HCT116 (cell line): ENCODE measurements at regions not wholly inside any gene's neighbourhood (a gene's known extent, or its start where the extent isn't known, plus 50 kb on each side); places are given as distances from the start of the nearest gene placed in this dataset.

Experiments
- ATAC-seq: fragments of 200-7000 bp; cut with Tn5 transposase; 2 replicates; pipeline ENCODE4 v1.9.1; 2020; ENCODE audit warnings: mild to moderate bottlenecking, moderate library complexity
- BruUV-seq: library from RNA; stranded (reverse); fragments of 400-500 nt; replicated peaks from 2 replicates; lab custom pipeline; 2021; lab: Mats Ljungman, UMichigan
- CTCF ChIA-PET: fragments of 300-600 bp; sonication (Branson Sonifier 250); formaldehyde crosslinking; loops from one replicate; lab custom pipeline; 2021; ENCODE audit warnings: antibody characterized with exemption; lab: Charles Lee
- POLR2A ChIA-PET: fragments of 300-600, 350-600 bp; sonication (Branson Sonifier 250); formaldehyde crosslinking; loops from one replicate; lab custom pipeline; 2021; ENCODE audit warnings: antibody characterized with exemption; lab: Charles Lee
- RAD21 ChIA-PET, 2 experiments: fragments of 300-600 bp; sonication (Branson Sonifier 250); formaldehyde crosslinking; loops; one replicate each; lab custom pipeline; 2023; ENCODE audit warnings: low total read pairs in 2 of 2; ENCODE audit not compliant: uncharacterized antibody in 2 of 2, unreplicated experiment in 2 of 2, low non-redundant PET in 1 of 2; lab: Charles Lee
- DNase-seq: peaks from one replicate; pipeline ENCODE4 v3.0.0-alpha.2; 2010; ENCODE audit warnings: low read depth, low spot score
- H2AFZ ChIP-seq: fragments of 200-600 bp; shearing (Covaris generic), sonication (generic); 2 replicates; pipeline ENCODE4 v1.6.1; 2017; ENCODE audit warnings: low read depth, mixed run types, mixed read lengths, antibody characterized with exemption, low read length; ENCODE audit not compliant: poor library complexity, severe bottlenecking
- H3K27ac ChIP-seq: 2 replicates; pipeline ENCODE4 v1.5.1; 2012; ENCODE audit warnings: low read depth, low read length
- H3K27me3 ChIP-seq: fragments of 200-600 bp; sonication (generic); 2 replicates; pipeline ENCODE4 v1.6.1; 2016; ENCODE audit warnings: mixed run types, low read length, mixed read lengths; ENCODE audit not compliant: insufficient read depth
- H3K36me3 ChIP-seq, 2 experiments: fragments of 200-500 bp in 1 of 2; fragments of 200-600 bp in 1 of 2; sonication (Bioruptor generic) in 1 of 2; sonication (generic) in 1 of 2; 2 replicates each; pipeline versions ENCODE4 v1.5.1 to v1.6.1; 2014 to 2016; ENCODE audit warnings: low read length in 2 of 2, inconsistent platforms in 1 of 2, mixed read lengths in 1 of 2, mixed run types in 1 of 2; ENCODE audit not compliant: insufficient read depth in 2 of 2, control insufficient read depth in 1 of 2
- H3K4me1 ChIP-seq, 2 experiments: fragments of 200-600 bp in 1 of 2; sonication (generic) in 1 of 2; 2 replicates each; pipeline versions ENCODE4 v1.5.1 to v1.6.1; 2012 to 2017; ENCODE audit warnings: low read length in 2 of 2, inconsistent platforms in 1 of 2, mild to moderate bottlenecking in 1 of 2, mixed read lengths in 1 of 2, mixed run types in 1 of 2, moderate library complexity in 1 of 2; ENCODE audit not compliant: insufficient read depth in 2 of 2, control insufficient read depth in 1 of 2
- H3K4me2 ChIP-seq: fragments of 200-600 bp; sonication (generic); 2 replicates; pipeline ENCODE4 v1.6.1; 2017; ENCODE audit warnings: mixed run types, low read length, mixed read lengths
- H3K4me3 ChIP-seq, 2 experiments: fragments of 200-600 bp in 1 of 2; sonication (generic) in 1 of 2; replicated peaks in 1 of 2; 2 replicates each; pipeline ENCODE4 v1.5.1; 2011 to 2016; ENCODE audit warnings: low read length in 2 of 2, control low read depth in 1 of 2, low read depth in 1 of 2, mild to moderate bottlenecking in 1 of 2, mixed read lengths in 1 of 2, mixed run types in 1 of 2
- H3K79me2 ChIP-seq: fragments of 200-600 bp; sonication (generic); 2 replicates; pipeline ENCODE4 v1.6.1; 2017; ENCODE audit warnings: mild to moderate bottlenecking, mixed run types, low read length, moderate library complexity, mixed read lengths; ENCODE audit not compliant: insufficient read depth
- H3K9ac ChIP-seq: fragments of 200-600 bp; sonication (generic); 2 replicates; pipeline ENCODE4 v1.6.1; 2016; ENCODE audit warnings: low read length, mixed read lengths
- H3K9me2 ChIP-seq: fragments of 200-600 bp; sonication (generic), shearing (Covaris generic); 2 replicates; pipeline ENCODE4 v1.6.1; 2017; ENCODE audit warnings: mixed run types, mild to moderate bottlenecking, moderate library complexity; ENCODE audit not compliant: insufficient read depth
- H3K9me3 ChIP-seq, 2 experiments: fragments of 200-500 bp in 1 of 2; fragments of 200-600 bp in 1 of 2; sonication (Bioruptor generic) in 1 of 2; sonication (generic) in 1 of 2; 2 replicates each; pipeline ENCODE4 v1.6.1; 2014 to 2017; ENCODE audit warnings: low read length in 2 of 2, mixed read lengths in 2 of 2, inconsistent platforms in 1 of 2, low read depth in 1 of 2, mild to moderate bottlenecking in 1 of 2, mixed run types in 1 of 2, moderate library complexity in 1 of 2; ENCODE audit not compliant: control insufficient read depth in 1 of 2, insufficient read depth in 1 of 2
- H4K20me1 ChIP-seq: fragments of 200-600 bp; sonication (generic), shearing (Covaris generic); 2 replicates; pipeline ENCODE4 v1.6.1; 2017; ENCODE audit warnings: mixed run types, mild to moderate bottlenecking, moderate library complexity; ENCODE audit not compliant: insufficient read depth
- CBX3 ChIP-seq: IDR thresholded peaks from 2 replicates; pipeline ENCODE4 v1.6.1; 2012; ENCODE audit warnings: low read depth
- CEBPB ChIP-seq: IDR thresholded peaks from 2 replicates; pipeline ENCODE4 v1.6.1; 2012; ENCODE audit warnings: low read depth
- EGR1 ChIP-seq: IDR thresholded peaks from 2 replicates; pipeline ENCODE4 v1.6.1; 2012; ENCODE audit warnings: low read depth
- EZH2 ChIP-seq: fragments of 200-600 bp; sonication (generic); IDR thresholded peaks from 2 replicates; pipeline ENCODE4 v1.6.1; 2017; ENCODE audit warnings: antibody characterized with exemption, mixed run types
- EZH2phosphoT487 ChIP-seq: fragments of 200-600 bp; IDR thresholded peaks from 2 replicates; pipeline ENCODE4 v1.6.1; 2018; ENCODE audit warnings: antibody characterized with exemption, borderline replicate concordance
- FOSL1 ChIP-seq: IDR thresholded peaks from 2 replicates; pipeline ENCODE4 v1.6.1; 2012; ENCODE audit warnings: low read depth
- POLR2A ChIP-seq: IDR thresholded peaks from 2 replicates; pipeline ENCODE4 v1.7.0; 2011; ENCODE audit warnings: borderline replicate concordance; ENCODE audit not compliant: insufficient read depth, insufficient read length; ENCODE audit errors: extremely low read depth
- POLR2AphosphoS5 ChIP-seq: IDR thresholded peaks from 2 replicates; pipeline ENCODE4 v1.6.1; 2011; ENCODE audit warnings: mild to moderate bottlenecking, low read depth, low read length, moderate library complexity
- RAD21 ChIP-seq: IDR thresholded peaks from 2 replicates; pipeline ENCODE4 v1.6.1; 2012; ENCODE audit warnings: low read depth, mild to moderate bottlenecking
- SIN3A ChIP-seq: IDR thresholded peaks from 2 replicates; pipeline ENCODE4 v1.6.1; 2012; ENCODE audit warnings: low read depth
- SP1 ChIP-seq: IDR thresholded peaks from 2 replicates; pipeline ENCODE4 v1.6.1; 2012; ENCODE audit warnings: low read depth
- SRF ChIP-seq: IDR thresholded peaks from 2 replicates; pipeline ENCODE4 v1.6.1; 2012; ENCODE audit warnings: low read depth
- ZBTB33 ChIP-seq: IDR thresholded peaks from 2 replicates; pipeline ENCODE4 v1.6.1; 2011; ENCODE audit warnings: mild to moderate bottlenecking, low read length, moderate library complexity; ENCODE audit not compliant: insufficient replicate concordance; ENCODE audit errors: extremely low read depth
- intact Hi-C: fragments of 100-400 bp; cut with micrococcal nuclease; formaldehyde crosslinking; loops from 2 replicates; pipeline ENCODE4 v1.10.0; 2022
- TF ChIP-seq, protein P1 (sequence below): IDR thresholded peaks from 2 replicates; pipeline ENCODE4 v1.6.1; 2012
- TF ChIP-seq, protein P2 (sequence below): IDR thresholded peaks from 2 replicates; pipeline ENCODE4 v1.6.1; 2012

DNA sequence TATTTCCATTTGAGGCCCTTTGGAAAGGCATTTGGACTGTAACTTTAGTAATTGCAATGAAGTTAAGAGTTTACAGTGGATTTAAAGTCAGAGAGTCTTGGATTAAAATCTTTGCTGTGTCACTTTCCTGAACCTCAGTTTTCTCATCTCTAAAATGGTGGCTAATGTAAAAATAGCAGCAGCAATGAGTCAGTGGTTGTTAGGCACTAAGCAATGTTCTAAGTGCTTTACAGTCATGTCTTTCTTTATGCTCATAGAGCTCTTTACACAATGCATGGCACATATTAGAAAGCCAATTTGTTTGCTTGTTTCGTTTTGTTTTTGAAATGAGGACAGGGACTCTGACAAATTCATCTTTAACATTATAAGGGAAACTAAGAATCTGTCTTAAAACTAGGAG, 222.7 kb upstream of the DNAJC19 start:
- H3K9me3 ChIP-seq = no peaks in the 10 kb centered on the region
- ChIA-PET POLR2A (no interaction called here), CTCF (no interaction called here), RAD21 (no interaction called here)
- no peak overlapping the region for H2AFZ ChIP-seq
- H4K20me1 ChIP-seq = no peaks in the 10 kb centered on the region
- BruUV-seq = no TSS peak
- no peak overlapping the region for H3K9ac ChIP-seq
- TF ChIP-seq SP1 (no peak), RAD21 (no peak), SIN3A (no peak), SRF (no peak), EGR1 (no peak), EZH2 (no peak), CBX3 (no peak), POLR2AphosphoS5 (no peak), CEBPB (no peak), POLR2A (no peak), FOSL1 (no peak), EZH2phosphoT487 (no peak), ZBTB33 (no peak)
- TF ChIP-seq, protein P1, sequence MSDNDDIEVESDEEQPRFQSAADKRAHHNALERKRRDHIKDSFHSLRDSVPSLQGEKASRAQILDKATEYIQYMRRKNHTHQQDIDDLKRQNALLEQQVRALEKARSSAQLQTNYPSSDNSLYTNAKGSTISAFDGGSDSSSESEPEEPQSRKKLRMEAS = no peak
- TF ChIP-seq, protein P2, sequence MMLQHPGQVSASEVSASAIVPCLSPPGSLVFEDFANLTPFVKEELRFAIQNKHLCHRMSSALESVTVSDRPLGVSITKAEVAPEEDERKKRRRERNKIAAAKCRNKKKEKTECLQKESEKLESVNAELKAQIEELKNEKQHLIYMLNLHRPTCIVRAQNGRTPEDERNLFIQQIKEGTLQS = no peak
- no peaks in the 10 kb centered on the region for H3K9me2 ChIP-seq
- H3K4me2 ChIP-seq = no peak overlapping the region
- H3K36me3 ChIP-seq = no peaks in the 10 kb centered on the region
- ATAC-seq (no peak), DNase-seq (no peak)
- no peaks in the 10 kb centered on the region for H3K79me2 ChIP-seq
- no peak overlapping the region for H3K27ac ChIP-seq
- no peaks in the 10 kb centered on the region for H3K4me1 ChIP-seq
- intact Hi-C loops = loop anchor here (5.0 to 10.0 kb wide), 2 partner anchors 490 to 1043 kb away; no protein-coding TSS in a partner anchor
- no peak overlapping the region for H3K4me3 ChIP-seq
- H3K27me3 ChIP-seq = peaks cover 51% of the 10 kb centered on the region
